ENCODE measurements at regions not wholly inside any gene's neighbourhood (a gene's known extent, or its start where the extent isn't known, plus 50 kb on each side); places are given as distances from the start of the nearest gene placed in this dataset.
"Not testable (repeated sequence)": the region's sequence is repeated elsewhere in the genome, so short reads cannot be mapped to it uniquely, and the experiment has no call there.

DNA sequence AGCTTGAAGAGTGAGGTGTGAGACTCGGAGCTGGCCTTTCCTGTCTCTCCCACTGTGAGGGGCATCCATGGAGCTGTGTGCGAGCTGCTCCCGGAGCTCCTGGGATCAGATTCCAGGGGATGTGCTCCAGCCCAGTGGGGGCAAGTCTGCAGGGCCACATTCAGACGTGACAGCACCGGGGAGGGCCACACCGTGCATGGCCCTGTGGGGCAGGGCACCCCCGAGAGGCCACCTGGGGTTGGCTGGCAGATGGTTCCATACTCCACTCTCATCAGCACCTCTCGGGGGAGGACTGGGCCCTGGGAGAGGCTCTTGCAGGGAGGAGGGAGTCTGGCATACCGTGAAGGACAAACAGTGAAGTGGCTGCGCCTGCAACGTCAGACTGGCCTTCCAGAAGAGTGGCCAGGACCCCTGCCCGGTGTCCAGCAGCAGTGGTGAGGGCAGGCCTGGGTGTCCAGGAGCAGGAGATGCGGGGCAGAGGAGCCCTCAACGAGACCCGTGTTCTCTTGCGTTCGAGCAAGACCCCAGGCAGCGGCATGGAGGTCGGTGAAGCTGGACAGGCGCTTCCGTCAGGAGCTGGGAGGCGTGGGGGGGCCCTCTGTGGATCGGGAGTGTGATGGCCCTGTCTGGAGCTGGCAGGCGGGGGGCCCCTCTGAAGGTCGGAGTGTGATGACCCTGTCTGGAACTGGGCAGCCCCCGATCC, 84.3 kb downstream of the ASB1 start:
- Histone ChIP-seq H3K36me3 (no peaks in the 10 kb centered on the region), H3K27ac (no peak overlapping the region), H3K27me3 (peaks cover 6% of the 10 kb centered on the region), H3K9me3 (peaks cover 0 to 1% (median 0%) of the 10 kb centered on the region in 3 donors), H3K4me3 (no peak overlapping the region), H3K4me1 (no peaks in the 10 kb centered on the region)
- TF ChIP-seq POLR2A (IDR thresholded peaks at IDR 0.05): no peak
- no peak for TF ChIP-seq EP300 (IDR thresholded peaks at IDR 0.05)
- no peak for TF ChIP-seq POLR2AphosphoS5 (IDR thresholded peaks at IDR 0.05)
- TF ChIP-seq, protein P1, sequence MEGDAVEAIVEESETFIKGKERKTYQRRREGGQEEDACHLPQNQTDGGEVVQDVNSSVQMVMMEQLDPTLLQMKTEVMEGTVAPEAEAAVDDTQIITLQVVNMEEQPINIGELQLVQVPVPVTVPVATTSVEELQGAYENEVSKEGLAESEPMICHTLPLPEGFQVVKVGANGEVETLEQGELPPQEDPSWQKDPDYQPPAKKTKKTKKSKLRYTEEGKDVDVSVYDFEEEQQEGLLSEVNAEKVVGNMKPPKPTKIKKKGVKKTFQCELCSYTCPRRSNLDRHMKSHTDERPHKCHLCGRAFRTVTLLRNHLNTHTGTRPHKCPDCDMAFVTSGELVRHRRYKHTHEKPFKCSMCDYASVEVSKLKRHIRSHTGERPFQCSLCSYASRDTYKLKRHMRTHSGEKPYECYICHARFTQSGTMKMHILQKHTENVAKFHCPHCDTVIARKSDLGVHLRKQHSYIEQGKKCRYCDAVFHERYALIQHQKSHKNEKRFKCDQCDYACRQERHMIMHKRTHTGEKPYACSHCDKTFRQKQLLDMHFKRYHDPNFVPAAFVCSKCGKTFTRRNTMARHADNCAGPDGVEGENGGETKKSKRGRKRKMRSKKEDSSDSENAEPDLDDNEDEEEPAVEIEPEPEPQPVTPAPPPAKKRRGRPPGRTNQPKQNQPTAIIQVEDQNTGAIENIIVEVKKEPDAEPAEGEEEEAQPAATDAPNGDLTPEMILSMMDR (IDR thresholded peaks at IDR 0.05): no peak
- ATAC-seq: no peak
- WGBS, 2 donors (ENCODE audit: low coverage in 1 of 2): no CpG with 5 or more reads among the region's 26 CpGs

DNA sequence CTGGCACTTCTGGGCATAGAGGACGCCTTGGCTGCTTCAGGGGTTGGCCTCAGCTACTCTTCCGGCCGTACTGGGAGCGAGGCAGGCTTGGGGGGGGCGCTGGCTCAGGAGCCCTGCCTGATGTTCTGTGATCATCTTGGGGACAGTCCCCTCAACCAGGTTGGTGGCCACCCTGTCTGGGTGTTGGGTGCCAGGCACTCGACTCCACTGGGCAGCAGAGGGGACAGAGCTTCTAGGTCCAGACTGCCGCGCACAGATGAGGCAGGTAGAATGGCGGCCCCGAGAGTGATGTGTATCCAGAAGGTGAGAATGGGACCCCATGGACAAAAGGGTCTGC, 84.9 kb downstream of the ASB1 start:
- peaks cover 0 to 7% (median 0%) of the 10 kb centered on the region in 3 donors for H3K9me3 ChIP-seq
- TF ChIP-seq POLR2A (IDR thresholded peaks at IDR 0.05) (no peak), POLR2AphosphoS5 (IDR thresholded peaks at IDR 0.05) (no peak)
- no peaks in the 10 kb centered on the region for H3K36me3 ChIP-seq
- WGBS, 2 donors (ENCODE audit: low coverage in 1 of 2): 100% methylated on average over 2 of the region's 10 CpGs; no CpG with 5 or more reads in 1 of the 2 donors
- H3K4me1 ChIP-seq: no peaks in the 10 kb centered on the region
- peaks cover 6% of the 10 kb centered on the region for H3K27me3 ChIP-seq
- no peak overlapping the region for H3K27ac ChIP-seq
- no peak for ATAC-seq
- no peak overlapping the region for H3K4me3 ChIP-seq

DNA sequence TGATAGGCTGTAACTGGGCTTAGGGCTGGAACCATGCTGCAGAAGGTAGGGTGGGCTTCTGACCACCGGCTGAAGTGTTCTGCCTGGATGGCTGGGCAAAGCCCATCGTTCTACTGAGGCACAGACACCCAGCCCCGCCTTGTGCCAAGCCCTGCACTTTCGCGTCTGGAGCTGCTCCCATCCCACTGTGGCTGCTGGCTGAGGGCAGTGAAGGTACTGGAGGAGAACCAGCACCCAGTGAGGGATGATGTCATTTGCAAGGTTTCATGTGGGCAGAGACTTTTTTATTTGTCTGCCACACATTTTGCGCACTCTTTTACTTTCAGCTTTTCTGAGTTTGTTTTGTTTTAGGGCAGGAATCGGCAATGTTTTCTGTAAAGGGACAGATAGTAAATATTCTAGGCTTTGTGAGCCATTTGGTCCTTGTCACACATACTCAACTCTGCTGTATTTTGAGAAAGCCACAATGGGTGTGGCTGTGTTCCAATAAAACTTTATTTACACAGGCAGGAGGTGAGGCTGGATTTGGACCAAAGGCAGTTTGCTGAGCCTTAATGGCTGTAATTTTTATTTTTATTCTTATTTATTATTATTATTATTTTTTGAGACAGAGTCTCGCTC, 85.6 kb downstream of the ASB1 start:
- Histone ChIP-seq H3K9me3 (peaks cover 0 to 14% (median 0%) of the 10 kb centered on the region in 3 donors), H3K27me3 (peaks cover 6% of the 10 kb centered on the region), H3K27ac (no peak overlapping the region), H3K36me3 (no peaks in the 10 kb centered on the region), H3K4me3 (no peak overlapping the region), H3K4me1 (no peaks in the 10 kb centered on the region)
- 88 to 100% methylated on average over 3 of the region's 8 CpGs for WGBS, 2 donors (ENCODE audit: low coverage in 1 of 2)
- ATAC-seq: no peak
- TF ChIP-seq POLR2AphosphoS5 (IDR thresholded peaks at IDR 0.05) (no peak), POLR2A (IDR thresholded peaks at IDR 0.05) (no peak), EP300 (IDR thresholded peaks at IDR 0.05) (no peak)

DNA sequence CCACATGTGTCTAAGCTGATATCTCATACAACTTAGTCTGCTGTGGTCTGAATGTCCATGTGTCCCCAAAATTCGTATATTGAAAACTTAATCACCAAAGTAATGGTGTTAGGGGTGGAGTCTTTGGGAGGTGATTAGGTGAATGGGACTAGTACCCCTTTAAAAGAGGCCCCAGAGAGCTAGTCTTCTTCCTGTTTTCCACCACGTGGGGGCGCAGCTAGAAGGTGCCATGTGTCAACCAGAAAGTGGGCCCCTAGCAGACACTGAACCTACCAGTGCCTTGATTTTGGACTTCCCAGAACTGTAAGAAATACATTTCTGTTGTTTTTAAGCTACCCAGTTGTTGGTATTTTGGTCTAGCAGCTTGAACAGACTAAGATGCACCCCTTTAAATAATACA, 86.6 kb downstream of the ASB1 start:
- H3K4me3 ChIP-seq: no peak overlapping the region
- peaks cover 6% of the 10 kb centered on the region for H3K27me3 ChIP-seq
- H3K4me1 ChIP-seq: no peaks in the 10 kb centered on the region
- H3K36me3 ChIP-seq: no peaks in the 10 kb centered on the region
- WGBS, 2 donors (ENCODE audit: low coverage in 1 of 2): 38 to 46% methylated on average over 3 of the region's 3 CpGs
- no peak overlapping the region for H3K27ac ChIP-seq
- no peak for ATAC-seq
- H3K9me3 ChIP-seq: peaks cover 0 to 24% (median 0%) of the 10 kb centered on the region in 3 donors
- no peak for TF ChIP-seq POLR2AphosphoS5 (IDR thresholded peaks at IDR 0.05)
- TF ChIP-seq, protein P1 (IDR thresholded peaks at IDR 0.05): peak in 3 of 4 experiments; percentile 36 to 59 (median 41)

DNA sequence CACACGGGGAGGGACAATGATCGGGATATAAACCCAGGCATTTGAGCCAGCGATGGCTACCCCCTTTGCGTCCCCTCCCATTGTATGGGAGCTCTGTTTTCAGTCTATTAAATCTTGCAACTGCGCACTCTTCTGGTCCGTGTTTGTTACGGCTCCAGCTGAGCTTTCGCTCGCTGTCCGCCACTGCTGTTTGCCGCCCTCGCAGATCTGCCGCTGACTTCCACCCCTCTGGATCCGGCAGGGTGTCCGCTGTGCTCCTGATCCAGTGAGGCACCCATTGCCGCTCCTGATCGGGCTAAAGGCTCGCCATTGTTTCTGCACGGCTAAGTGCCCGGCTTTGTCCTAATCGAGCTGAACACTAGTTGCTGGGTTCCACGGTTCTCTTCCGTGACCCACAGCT, 87.3 kb downstream of the ASB1 start:
- not testable (repeated sequence) for ATAC-seq, H3K27ac ChIP-seq, H3K4me1 ChIP-seq, H3K4me3 ChIP-seq, H3K27me3 ChIP-seq, H3K36me3 ChIP-seq
- 93 to 95% methylated on average over 14 to 18 of the region's 23 CpGs for WGBS, 2 donors (ENCODE audit: low coverage in 1 of 2)
- H3K9me3 ChIP-seq: peaks cover 0 to 28% (median 0%) of the 10 kb centered on the region in 3 donors

DNA sequence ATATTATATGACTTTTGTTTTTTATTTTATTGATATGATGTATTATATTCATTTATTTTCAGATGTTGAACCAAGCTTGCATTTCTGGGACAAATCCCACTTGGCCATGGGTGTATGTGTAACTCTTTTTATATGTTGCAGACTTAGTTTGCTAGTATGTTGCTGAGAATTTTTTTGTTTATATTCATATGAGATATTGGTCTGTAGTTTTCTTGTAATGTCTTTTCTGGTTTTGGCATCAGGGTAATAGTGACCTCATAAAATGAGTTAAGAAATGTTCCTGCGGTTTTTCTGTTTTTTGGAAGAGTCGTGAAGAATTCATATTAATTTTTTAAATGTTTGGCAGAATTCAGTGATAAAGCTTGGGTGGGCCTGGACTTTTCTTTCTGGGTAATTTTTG, 88.7 kb downstream of the ASB1 start:
- ATAC-seq: peak; percentile 16
- no peaks in the 10 kb centered on the region for H3K27me3 ChIP-seq
- H3K4me3 ChIP-seq: no peak overlapping the region
- WGBS, 2 donors (ENCODE audit: low coverage in 1 of 2): 58 to 66% methylated on average over 2 of the region's 2 CpGs
- H3K4me1 ChIP-seq: no peaks in the 10 kb centered on the region
- H3K36me3 ChIP-seq: no peaks in the 10 kb centered on the region
- peaks cover 0 to 28% (median 0%) of the 10 kb centered on the region in 3 donors for H3K9me3 ChIP-seq
- TF ChIP-seq POLR2A (IDR thresholded peaks at IDR 0.05) (no peak), EP300 (IDR thresholded peaks at IDR 0.05) (no peak), POLR2AphosphoS5 (IDR thresholded peaks at IDR 0.05) (no peak)
- TF ChIP-seq, protein P1 (IDR thresholded peaks at IDR 0.05): no peak
- H3K27ac ChIP-seq: no peak overlapping the region

Data from gastroesophageal sphincter (tissue), 4 donors.